Liver (tissue), 8 donors: ENCODE measurements at regions not wholly inside any gene's neighbourhood (a gene's known extent, or its start where the extent isn't known, plus 50 kb on each side); places are given as distances from the start of the nearest gene placed in this dataset.

Source experiments
- DNase-seq: peaks from one replicate; pipeline ENCODE4 v3.0.0-alpha.2; 2017; ENCODE audit warnings: low spot score
- H3K27ac ChIP-seq, 2 donors: one replicate each; pipeline ENCODE4 v1.7.0; 2013; ENCODE audit warnings: inconsistent platforms in 2 of 2, low read length in 2 of 2, control low read depth in 1 of 2, low read depth in 1 of 2, mild to moderate bottlenecking in 1 of 2
- H3K27me3 ChIP-seq, 4 donors: one replicate each; pipeline versions ENCODE4 v1.6.1 to v1.7.0; 2013; ENCODE audit warnings: low read length in 3 of 4, inconsistent platforms in 1 of 4, mild to moderate bottlenecking in 1 of 4, moderate library complexity in 1 of 4; ENCODE audit not compliant: control insufficient read depth in 4 of 4, insufficient read depth in 4 of 4
- H3K36me3 ChIP-seq, 4 donors: one replicate each; pipeline versions ENCODE4 v1.6.1 to v1.7.0; 2013; ENCODE audit warnings: low read length in 3 of 4, mild to moderate bottlenecking in 3 of 4, low read depth in 1 of 4, moderate library complexity in 1 of 4; ENCODE audit not compliant: control insufficient read depth in 4 of 4, insufficient read depth in 3 of 4
- H3K4me1 ChIP-seq, 4 donors: one replicate each; pipeline versions ENCODE4 v1.6.1 to v1.7.0; 2013; ENCODE audit warnings: low read length in 3 of 4, mild to moderate bottlenecking in 3 of 4, moderate library complexity in 1 of 4; ENCODE audit not compliant: control insufficient read depth in 4 of 4, insufficient read depth in 4 of 4
- H3K4me3 ChIP-seq, 3 donors: one replicate each; pipeline versions ENCODE4 v1.6.1 to v1.7.0; 2013; ENCODE audit warnings: low read length in 3 of 3, control low read depth in 1 of 3, low read depth in 1 of 3, mild to moderate bottlenecking in 1 of 3
- H3K9ac ChIP-seq, 2 donors: one replicate each; pipeline ENCODE4 v1.7.0; 2013; ENCODE audit warnings: low read length in 2 of 2, mild to moderate bottlenecking in 2 of 2, moderate library complexity in 2 of 2, control low read depth in 1 of 2, low read depth in 1 of 2
- H3K9me3 ChIP-seq, 4 donors: one replicate each; pipeline versions ENCODE4 v1.6.1 to v1.7.0; 2013; ENCODE audit warnings: low read length in 3 of 4; ENCODE audit not compliant: control insufficient read depth in 4 of 4
- ATF3 ChIP-seq: IDR thresholded peaks from 2 replicates; pipeline ENCODE4 v1.6.1; 2016; ENCODE audit warnings: antibody characterized with exemption
- EGR1 ChIP-seq, 2 donors: IDR thresholded peaks; 2 replicates each; pipeline ENCODE4 v1.6.1; 2016 to 2018; ENCODE audit warnings: antibody characterized with exemption in 2 of 2, low read depth in 2 of 2
- FOXA1 ChIP-seq: IDR thresholded peaks from 2 replicates; pipeline ENCODE4 v1.6.1; 2016; ENCODE audit warnings: antibody characterized with exemption
- FOXA2 ChIP-seq: IDR thresholded peaks from 2 replicates; pipeline ENCODE4 v1.6.1; 2016; ENCODE audit warnings: antibody characterized with exemption
- GABPA ChIP-seq, 2 donors: IDR thresholded peaks in 1 of 2; conservative IDR thresholded peaks in 1 of 2; 2 replicates each; pipeline ENCODE4 v1.6.1; 2016; ENCODE audit warnings: antibody characterized with exemption in 2 of 2, mild to moderate bottlenecking in 1 of 2, moderate library complexity in 1 of 2
- HNF4A ChIP-seq, 2 donors: conservative IDR thresholded peaks; 2 replicates each; pipeline ENCODE4 v1.6.1; 2016; ENCODE audit warnings: antibody characterized with exemption in 2 of 2, mild to moderate bottlenecking in 2 of 2
- HNF4G ChIP-seq: IDR thresholded peaks from 2 replicates; pipeline ENCODE4 v1.6.1; 2016; ENCODE audit warnings: antibody characterized with exemption
- JUND ChIP-seq, 2 donors: IDR thresholded peaks; 2 replicates each; pipeline ENCODE4 v1.6.1; 2016; ENCODE audit warnings: antibody characterized with exemption in 2 of 2
- MAX ChIP-seq: IDR thresholded peaks from 2 replicates; pipeline ENCODE4 v1.6.1; 2016; ENCODE audit warnings: antibody characterized with exemption
- NR2F2 ChIP-seq: IDR thresholded peaks from 2 replicates; pipeline ENCODE4 v1.6.1; 2016; ENCODE audit warnings: antibody characterized with exemption
- RAD21 ChIP-seq, 2 donors: IDR thresholded peaks; 2 replicates each; pipeline ENCODE4 v1.6.1; 2016; ENCODE audit warnings: antibody characterized with exemption in 2 of 2, mild to moderate bottlenecking in 2 of 2
- RXRA ChIP-seq, 2 donors: IDR thresholded peaks; 2 replicates each; pipeline ENCODE4 v1.6.1; 2017 to 2018; ENCODE audit warnings: antibody characterized with exemption in 2 of 2, mild to moderate bottlenecking in 1 of 2
- SP1 ChIP-seq: IDR thresholded peaks from 2 replicates; pipeline ENCODE4 v1.6.1; 2018; ENCODE audit warnings: antibody characterized with exemption, mild to moderate bottlenecking
- TAF1 ChIP-seq: conservative IDR thresholded peaks from 2 replicates; pipeline ENCODE4 v1.6.1; 2016; ENCODE audit warnings: antibody characterized with exemption, mild to moderate bottlenecking
- YY1 ChIP-seq: IDR thresholded peaks from 2 replicates; pipeline ENCODE4 v1.6.1; 2016; ENCODE audit warnings: antibody characterized with exemption, mild to moderate bottlenecking
- ZBTB33 ChIP-seq: IDR thresholded peaks from 2 replicates; pipeline ENCODE4 v1.6.1; 2016; ENCODE audit warnings: antibody characterized with exemption
- WGBS: extraction: QIAGEN DNeasy Blood & Tissue Kit; methylation state at CpG from one replicate; pipeline ENCODE4 v1.1.7; 2013; 5-methylcytosine and 5-hydroxymethylcytosine counted together
- TF ChIP-seq, protein P1 (sequence below): fragments of 150-350 bp; IDR thresholded peaks from 2 replicates; pipeline ENCODE4 v1.5.1; 2017; ENCODE audit warnings: improper control_type of control experiment, low read depth, low read length; ENCODE audit not compliant: missing input control
- donor health status: healthy.
- donor health status: healthy.
- donor health status: healthy.
- donor health status: healthy.
- donor health status: healthy.

DNA sequence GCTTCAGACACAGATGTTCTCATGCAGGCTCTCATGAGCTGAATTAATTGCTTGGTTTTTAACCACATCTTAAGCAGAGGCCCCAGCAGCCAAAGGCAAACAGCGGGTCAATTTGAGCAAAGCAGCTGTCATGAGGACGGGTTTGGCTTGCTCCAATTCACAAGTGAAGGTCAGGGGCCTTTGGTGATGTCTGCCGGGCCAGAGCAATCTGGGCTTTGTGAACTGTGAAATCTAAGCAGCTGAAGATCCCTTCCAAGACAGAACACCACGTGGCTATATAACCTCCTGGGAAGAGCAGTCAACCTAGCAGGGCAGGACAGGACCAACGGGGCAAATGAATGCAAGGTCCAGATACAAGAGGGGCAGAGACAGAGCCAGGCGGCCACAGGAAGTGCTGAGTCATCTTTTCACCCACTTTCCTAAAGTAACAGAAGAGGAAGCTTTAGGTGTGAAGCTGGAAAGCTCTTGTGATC lies 187.3 kb upstream of the B3GAT1 start (continued):
- TF ChIP-seq NR2F2 (no peak), HNF4A (conservative IDR thresholded peaks at IDR 0.05) (no peak), RXRA (IDR thresholded peaks at IDR 0.05) (no peak), YY1 (no peak), EGR1 (IDR thresholded peaks at IDR 0.05; ENCODE audit: low read depth in 2 of 2) (no peak), MAX (no peak)

DNA sequence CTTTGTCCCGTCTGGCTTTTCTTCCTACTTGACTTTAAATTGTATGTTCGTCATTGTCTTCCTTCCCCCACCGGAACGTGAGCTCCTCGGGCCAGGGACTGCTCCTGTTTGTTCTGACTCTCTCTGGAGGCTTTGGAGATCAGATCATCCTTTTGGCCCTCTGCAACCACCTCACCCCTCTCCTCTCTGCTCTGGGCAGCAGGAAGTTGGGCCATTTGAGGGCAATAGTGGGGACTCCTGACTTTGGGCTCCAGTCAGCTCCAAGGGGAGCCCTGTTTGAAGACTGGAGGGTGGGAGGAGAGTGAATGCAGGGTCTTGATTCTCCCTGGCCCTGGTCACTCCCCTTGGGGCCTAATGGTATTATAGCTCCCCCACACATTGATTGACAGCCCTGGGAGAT lies 186.3 kb upstream of the B3GAT1 start:
- peak; percentile 21 for DNase-seq

DNA sequence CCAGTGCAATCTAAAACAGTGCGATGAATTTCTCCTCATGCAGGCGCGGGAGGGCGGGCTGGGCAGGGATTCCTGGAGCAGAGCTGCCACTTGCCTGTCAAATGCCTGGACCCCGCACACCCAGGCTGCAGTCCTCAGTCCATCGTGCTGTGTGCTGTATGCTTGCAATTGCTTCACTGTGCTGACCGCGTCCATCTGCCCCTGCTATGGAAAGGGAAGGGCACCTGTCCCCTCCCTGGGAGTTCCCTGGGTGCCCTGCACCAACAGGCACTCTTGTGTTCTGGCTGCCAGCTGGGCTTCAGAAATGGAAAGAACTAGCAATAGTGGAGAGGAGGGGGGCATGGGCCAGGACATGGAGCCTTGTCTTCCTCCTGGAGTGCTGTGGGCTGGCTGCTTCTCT lies 185.4 kb upstream of the B3GAT1 start:
- Histone ChIP-seq H3K27ac (no peak overlapping the region), H3K9ac (no peak overlapping the region), H3K27me3 (no peaks in the 10 kb centered on the region), H3K36me3 (no peaks in the 10 kb centered on the region), H3K4me3 (no peak overlapping the region), H3K9me3 (peaks cover 0 to 2% (median 0%) of the 10 kb centered on the region in 4 donors), H3K4me1 (no peaks in the 10 kb centered on the region)
- peak; percentile 23 for DNase-seq
- TF ChIP-seq SP1 = no peak
- no peak for TF ChIP-seq ZBTB33
- no peak for TF ChIP-seq FOXA1
- TF ChIP-seq ATF3 = no peak
- no peak for TF ChIP-seq RAD21 (IDR thresholded peaks at IDR 0.05)
- TF ChIP-seq, protein P1, sequence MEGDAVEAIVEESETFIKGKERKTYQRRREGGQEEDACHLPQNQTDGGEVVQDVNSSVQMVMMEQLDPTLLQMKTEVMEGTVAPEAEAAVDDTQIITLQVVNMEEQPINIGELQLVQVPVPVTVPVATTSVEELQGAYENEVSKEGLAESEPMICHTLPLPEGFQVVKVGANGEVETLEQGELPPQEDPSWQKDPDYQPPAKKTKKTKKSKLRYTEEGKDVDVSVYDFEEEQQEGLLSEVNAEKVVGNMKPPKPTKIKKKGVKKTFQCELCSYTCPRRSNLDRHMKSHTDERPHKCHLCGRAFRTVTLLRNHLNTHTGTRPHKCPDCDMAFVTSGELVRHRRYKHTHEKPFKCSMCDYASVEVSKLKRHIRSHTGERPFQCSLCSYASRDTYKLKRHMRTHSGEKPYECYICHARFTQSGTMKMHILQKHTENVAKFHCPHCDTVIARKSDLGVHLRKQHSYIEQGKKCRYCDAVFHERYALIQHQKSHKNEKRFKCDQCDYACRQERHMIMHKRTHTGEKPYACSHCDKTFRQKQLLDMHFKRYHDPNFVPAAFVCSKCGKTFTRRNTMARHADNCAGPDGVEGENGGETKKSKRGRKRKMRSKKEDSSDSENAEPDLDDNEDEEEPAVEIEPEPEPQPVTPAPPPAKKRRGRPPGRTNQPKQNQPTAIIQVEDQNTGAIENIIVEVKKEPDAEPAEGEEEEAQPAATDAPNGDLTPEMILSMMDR = no peak
- no peak for TF ChIP-seq NR2F2
- no peak for TF ChIP-seq YY1
- WGBS = 96% methylated on average over 8 of the region's 8 CpGs

More for the DNA sequence above, 186.3 kb upstream of the B3GAT1 start:
- no peaks in the 10 kb centered on the region for H3K4me1 ChIP-seq
- no peak overlapping the region for H3K4me3 ChIP-seq
- 89% methylated on average over 5 of the region's 5 CpGs for WGBS
- no peak overlapping the region for H3K9ac ChIP-seq
- no peak for TF ChIP-seq GABPA (IDR thresholded peaks at IDR 0.05 in 1 of 2, conservative IDR thresholded peaks at IDR 0.05 in 1 of 2)
- no peak for TF ChIP-seq RXRA (IDR thresholded peaks at IDR 0.05)
- TF ChIP-seq SP1 = no peak
- TF ChIP-seq YY1 = no peak
- no peak for TF ChIP-seq TAF1
- no peak for TF ChIP-seq HNF4A (conservative IDR thresholded peaks at IDR 0.05)
- TF ChIP-seq NR2F2 = no peak
- no peak for TF ChIP-seq JUND (IDR thresholded peaks at IDR 0.05)
- no peak for TF ChIP-seq RAD21 (IDR thresholded peaks at IDR 0.05)
- TF ChIP-seq FOXA1 = no peak
- no peak for TF ChIP-seq EGR1 (IDR thresholded peaks at IDR 0.05; ENCODE audit: low read depth in 2 of 2)
- no peak for TF ChIP-seq ATF3
- TF ChIP-seq ZBTB33 = no peak
- TF ChIP-seq FOXA2 = no peak
- no peak for TF ChIP-seq HNF4G
- TF ChIP-seq, protein P1 = no peak
- no peak overlapping the region for H3K27ac ChIP-seq
- no peaks in the 10 kb centered on the region for H3K36me3 ChIP-seq
- no peaks in the 10 kb centered on the region for H3K27me3 ChIP-seq
- H3K9me3 ChIP-seq = no peaks in the 10 kb centered on the region
